ENCODE measurements at regions not wholly inside any gene's neighbourhood (a gene's known extent, or its start where the extent isn't known, plus 50 kb on each side); places are given as distances from the start of the nearest gene placed in this dataset.

GRCh38 chr4:187799735-187800134, 195.8 kb upstream of the ZFP42 start:
- Histone ChIP-seq H3K27me3 (ENCODE audit: control insufficient read depth in 2 of 2, insufficient read depth in 2 of 2, low read length in 2 of 2) (no peaks in the 10 kb centered on the region), H3K79me2 (ENCODE audit: insufficient read depth, low read length) (no peaks in the 10 kb centered on the region), H3K9ac (ENCODE audit: insufficient read depth, low read length, poor library complexity, severe bottlenecking) (no peak overlapping the region), H3K4me3 (replicated peaks in 1 of 3; ENCODE audit: low read depth in 2 of 3, low read length in 3 of 3) (no peak overlapping the region), H3K9me3 (replicated peaks in 1 of 2; ENCODE audit: control insufficient read depth in 1 of 2, insufficient read depth in 1 of 2, low read length in 2 of 2) (peaks cover 22 to 26% of the 10 kb centered on the region in 2 donors), H4K20me1 (ENCODE audit: insufficient read depth, low read length) (no peaks in the 10 kb centered on the region), H2AFZ (ENCODE audit: insufficient read depth, low read depth, low read length, poor library complexity, severe bottlenecking) (no peak overlapping the region), H3K4me2 (replicated peaks; ENCODE audit: extremely low read depth, low read length, poor library complexity, severe bottlenecking) (no peak overlapping the region), H3K4me1 (ENCODE audit: control insufficient read depth in 1 of 2, insufficient read depth in 2 of 2, low read length in 2 of 2) (no peaks in the 10 kb centered on the region), H3K27ac (ENCODE audit: low read depth in 1 of 2, low read length in 2 of 2) (no peak overlapping the region), H3K36me3 (replicated peaks in 1 of 2; ENCODE audit: control insufficient read depth in 1 of 2, insufficient read depth in 2 of 2, low read length in 2 of 2) (no peaks in the 10 kb centered on the region)
- Mint-ChIP-seq H3K4me1 (no peaks in the 10 kb centered on the region), H3K27ac (no peak overlapping the region), H3K9me3 (peaks cover 9 to 31% (median 16%) of the 10 kb centered on the region in 7 donors), H3K36me3 (no peaks in the 10 kb centered on the region), H3K4me3 (no peak overlapping the region), H3K27me3 (ENCODE audit: low read depth in 3 of 3) (peaks cover 0 to 1% (median 0%) of the 10 kb centered on the region in 3 donors)
- no peak for DNase-seq
- intact Hi-C loops (cut with micrococcal nuclease): no loop called here
- no CpG with 5 or more reads among the region's 2 CpGs for WGBS (ENCODE audit: insufficient coverage)
- TF ChIP-seq, protein P1, sequence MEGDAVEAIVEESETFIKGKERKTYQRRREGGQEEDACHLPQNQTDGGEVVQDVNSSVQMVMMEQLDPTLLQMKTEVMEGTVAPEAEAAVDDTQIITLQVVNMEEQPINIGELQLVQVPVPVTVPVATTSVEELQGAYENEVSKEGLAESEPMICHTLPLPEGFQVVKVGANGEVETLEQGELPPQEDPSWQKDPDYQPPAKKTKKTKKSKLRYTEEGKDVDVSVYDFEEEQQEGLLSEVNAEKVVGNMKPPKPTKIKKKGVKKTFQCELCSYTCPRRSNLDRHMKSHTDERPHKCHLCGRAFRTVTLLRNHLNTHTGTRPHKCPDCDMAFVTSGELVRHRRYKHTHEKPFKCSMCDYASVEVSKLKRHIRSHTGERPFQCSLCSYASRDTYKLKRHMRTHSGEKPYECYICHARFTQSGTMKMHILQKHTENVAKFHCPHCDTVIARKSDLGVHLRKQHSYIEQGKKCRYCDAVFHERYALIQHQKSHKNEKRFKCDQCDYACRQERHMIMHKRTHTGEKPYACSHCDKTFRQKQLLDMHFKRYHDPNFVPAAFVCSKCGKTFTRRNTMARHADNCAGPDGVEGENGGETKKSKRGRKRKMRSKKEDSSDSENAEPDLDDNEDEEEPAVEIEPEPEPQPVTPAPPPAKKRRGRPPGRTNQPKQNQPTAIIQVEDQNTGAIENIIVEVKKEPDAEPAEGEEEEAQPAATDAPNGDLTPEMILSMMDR (IDR thresholded peaks at IDR 0.05): no peak

GRCh38 chr4:187811591-187811990, 184.0 kb upstream of the ZFP42 start:
- no peak overlapping the region for H3K9ac ChIP-seq (ENCODE audit: insufficient read depth, low read length, poor library complexity, severe bottlenecking)
- intact Hi-C loops (cut with micrococcal nuclease): no loop called here
- no peak for DNase-seq
- no peaks in the 10 kb centered on the region for H3K36me3 ChIP-seq (replicated peaks in 1 of 2; ENCODE audit: control insufficient read depth in 1 of 2, insufficient read depth in 2 of 2, low read length in 2 of 2)
- Mint-ChIP-seq H3K4me3 (no peak overlapping the region), H3K4me1 (no peaks in the 10 kb centered on the region), H3K27ac (no peak overlapping the region), H3K36me3 (no peaks in the 10 kb centered on the region), H3K9me3 (peaks cover 0 to 13% (median 5%) of the 10 kb centered on the region in 7 donors), H3K27me3 (ENCODE audit: low read depth in 3 of 3) (peaks cover 0 to 1% (median 0%) of the 10 kb centered on the region in 3 donors)
- 87% methylated on average over 5 of the region's 9 CpGs for WGBS (ENCODE audit: insufficient coverage)
- no peak overlapping the region for H3K4me2 ChIP-seq (replicated peaks; ENCODE audit: extremely low read depth, low read length, poor library complexity, severe bottlenecking)
- TF ChIP-seq, protein P1 (IDR thresholded peaks at IDR 0.05): no peak
- no peaks in the 10 kb centered on the region for H3K79me2 ChIP-seq (ENCODE audit: insufficient read depth, low read length)
- H2AFZ ChIP-seq (ENCODE audit: insufficient read depth, low read depth, low read length, poor library complexity, severe bottlenecking): no peak overlapping the region
- H3K4me3 ChIP-seq (replicated peaks in 1 of 3; ENCODE audit: low read depth in 2 of 3, low read length in 3 of 3): no peak overlapping the region
- H3K4me1 ChIP-seq (ENCODE audit: control insufficient read depth in 1 of 2, insufficient read depth in 2 of 2, low read length in 2 of 2): no peaks in the 10 kb centered on the region
- H3K9me3 ChIP-seq (replicated peaks in 1 of 2; ENCODE audit: control insufficient read depth in 1 of 2, insufficient read depth in 1 of 2, low read length in 2 of 2): peaks cover 18 to 19% of the 10 kb centered on the region in 2 donors
- H3K27me3 ChIP-seq (ENCODE audit: control insufficient read depth in 2 of 2, insufficient read depth in 2 of 2, low read length in 2 of 2): no peaks in the 10 kb centered on the region
- no peaks in the 10 kb centered on the region for H4K20me1 ChIP-seq (ENCODE audit: insufficient read depth, low read length)
- H3K27ac ChIP-seq (ENCODE audit: low read depth in 1 of 2, low read length in 2 of 2): no peak overlapping the region
